ENCODE measurements at regions not wholly inside any gene's neighbourhood (a gene's known extent, or its start where the extent isn't known, plus 50 kb on each side); places are given as distances from the start of the nearest gene placed in this dataset.
"Not testable (repeated sequence)": the region's sequence is repeated elsewhere in the genome, so short reads cannot be mapped to it uniquely, and the experiment has no call there.

- no peak for DNase-seq
Observed at GRCh38 chr4:97116511-97116910, 1026.8 kb downstream of the STPG2 start.

DNA sequence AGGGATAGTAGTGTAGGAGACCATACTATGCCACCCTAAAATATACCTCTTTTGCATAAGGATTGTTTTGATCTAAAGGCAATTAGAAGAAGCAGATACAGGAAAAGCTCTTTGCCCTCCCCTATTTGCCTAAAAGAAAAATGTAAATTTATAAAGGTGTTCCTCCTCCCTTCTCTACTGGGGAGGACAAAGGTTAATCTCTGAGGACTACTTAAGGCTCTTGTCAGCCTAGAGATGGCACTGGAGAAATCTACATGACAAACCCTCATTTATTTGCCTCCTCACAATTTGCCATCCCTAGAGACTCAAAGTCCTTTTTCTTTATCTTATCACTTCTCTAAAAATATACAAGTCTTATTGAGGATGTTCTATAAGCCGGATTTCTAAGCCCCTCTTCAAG lies 1021.8 kb downstream of the STPG2 start:
- no peak for DNase-seq

DNA sequence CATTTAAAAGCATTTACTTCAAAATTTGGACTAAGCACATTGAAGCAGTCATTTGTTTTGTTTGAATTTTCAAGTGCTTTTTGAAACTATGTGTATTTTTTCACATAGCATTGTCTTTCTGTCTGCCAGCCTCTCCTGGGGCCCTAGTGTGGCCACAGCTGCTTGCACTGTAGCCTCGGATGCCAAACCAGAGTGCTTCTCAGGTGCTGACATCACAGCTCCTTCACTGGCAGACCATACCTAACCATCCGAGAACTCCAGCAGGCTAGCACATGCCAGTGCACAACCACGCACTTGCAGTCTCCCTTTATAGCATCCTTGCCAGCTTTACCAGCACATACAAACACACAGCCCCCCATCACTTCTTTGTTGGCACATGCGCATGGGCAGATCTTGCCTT lies 1019.7 kb downstream of the STPG2 start:
- no peak for DNase-seq

DNA sequence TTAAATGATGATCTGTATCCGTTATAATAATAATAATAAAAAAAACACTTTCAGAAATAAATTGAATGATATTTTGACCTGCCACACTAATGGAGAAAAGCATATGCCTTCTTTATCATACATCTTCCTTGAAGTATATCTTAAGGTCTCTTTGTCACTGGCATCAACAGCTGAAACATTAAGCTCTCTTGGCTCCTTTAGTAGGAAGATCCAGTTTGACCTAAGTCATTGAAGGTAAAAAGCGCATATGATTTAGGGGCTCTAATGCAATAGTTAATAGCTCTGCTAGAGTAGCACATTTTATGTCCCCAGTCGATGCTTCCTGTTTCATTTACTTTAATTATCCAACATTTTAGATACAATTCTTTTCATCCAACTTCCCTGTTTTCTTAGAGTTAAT lies 1010.8 kb downstream of the STPG2 start:
- DNase-seq, result no peak

- no peak for DNase-seq
Observed at GRCh38 chr4:97134456-97134855, 1008.8 kb downstream of the STPG2 start.

- DNase-seq, result no peak
Observed at GRCh38 chr4:97139791-97140190, 1003.5 kb downstream of the STPG2 start.

DNA sequence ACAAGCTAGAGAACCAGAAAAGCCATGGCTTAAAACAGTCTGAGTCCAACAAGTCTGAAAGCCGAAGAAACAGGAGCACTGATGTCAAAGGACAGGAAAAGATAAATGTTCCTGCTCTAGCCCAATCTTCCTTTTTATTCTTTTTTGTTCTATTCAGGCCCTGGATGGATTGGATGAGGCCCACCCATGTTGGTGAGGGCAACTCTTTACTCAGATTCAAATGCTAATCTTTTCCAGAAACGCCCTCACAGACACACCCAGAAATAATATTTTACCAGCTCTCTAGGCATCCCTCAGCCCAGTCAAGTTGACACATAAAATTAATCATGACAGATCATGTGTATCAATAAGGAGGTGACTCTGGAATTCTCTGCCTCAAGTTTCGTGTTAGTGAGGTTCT lies 1002.7 kb downstream of the STPG2 start:
- no peak for DNase-seq

DNA sequence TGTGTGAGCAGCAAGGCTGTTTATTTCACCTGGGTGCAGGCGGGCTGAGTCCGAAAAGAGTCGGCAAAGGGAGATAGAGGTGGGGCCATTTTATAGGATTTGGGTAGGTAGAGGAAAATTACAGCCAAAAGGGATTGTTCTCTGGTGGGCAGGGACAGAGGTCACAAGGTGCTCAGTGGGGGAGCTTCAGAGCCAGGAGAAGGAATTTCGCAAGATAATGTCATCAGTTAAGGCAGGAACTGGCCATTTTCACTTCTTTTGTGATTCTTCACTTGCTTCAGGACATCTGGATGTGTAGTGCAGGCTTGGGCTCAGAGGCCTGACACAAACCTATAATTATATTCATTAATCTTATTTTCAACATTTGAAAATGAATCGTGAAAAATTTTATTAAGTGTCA lies 1001.9 kb downstream of the STPG2 start:
- DNase-seq, result not testable (repeated sequence)

DNA sequence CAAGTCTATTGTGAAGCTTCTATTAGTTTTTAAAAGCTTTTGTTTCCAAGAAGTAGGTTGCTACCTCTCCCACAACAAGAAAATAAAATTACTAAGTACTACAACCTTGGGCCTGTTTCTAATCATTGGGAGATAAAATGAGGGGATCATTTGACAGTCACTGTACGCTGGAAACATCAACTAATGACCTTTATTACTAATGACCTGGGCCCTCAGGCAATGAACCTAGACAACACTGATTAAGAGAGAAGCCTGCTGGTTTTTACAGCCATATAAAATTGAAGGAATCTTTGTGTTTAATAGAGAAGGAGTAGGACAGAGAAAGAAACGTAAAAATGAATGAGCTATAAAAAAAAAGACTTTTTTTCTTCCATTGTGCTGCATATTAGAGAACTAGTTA lies 1000.9 kb downstream of the STPG2 start:
- no peak for DNase-seq

DNA sequence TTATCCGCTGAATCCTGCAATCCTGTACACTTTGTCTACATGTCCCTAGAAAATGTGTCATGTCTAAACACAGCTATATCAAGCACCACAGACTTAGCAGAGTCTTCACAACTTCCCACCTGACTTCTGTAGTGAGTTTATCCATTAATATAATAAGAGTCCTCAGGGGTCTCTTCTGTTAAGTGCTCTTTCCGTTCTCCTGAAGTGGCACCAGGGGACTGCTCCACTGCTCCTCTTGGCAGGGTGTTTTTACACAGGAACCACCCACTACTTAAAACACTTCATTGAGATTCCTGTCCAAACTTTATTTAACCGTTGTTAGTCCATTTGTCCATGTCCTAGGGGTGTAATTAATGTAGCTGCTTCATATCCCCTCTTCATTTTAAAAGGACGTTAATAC lies 1000.4 kb downstream of the STPG2 start:
- DNase-seq, result no peak

DNA sequence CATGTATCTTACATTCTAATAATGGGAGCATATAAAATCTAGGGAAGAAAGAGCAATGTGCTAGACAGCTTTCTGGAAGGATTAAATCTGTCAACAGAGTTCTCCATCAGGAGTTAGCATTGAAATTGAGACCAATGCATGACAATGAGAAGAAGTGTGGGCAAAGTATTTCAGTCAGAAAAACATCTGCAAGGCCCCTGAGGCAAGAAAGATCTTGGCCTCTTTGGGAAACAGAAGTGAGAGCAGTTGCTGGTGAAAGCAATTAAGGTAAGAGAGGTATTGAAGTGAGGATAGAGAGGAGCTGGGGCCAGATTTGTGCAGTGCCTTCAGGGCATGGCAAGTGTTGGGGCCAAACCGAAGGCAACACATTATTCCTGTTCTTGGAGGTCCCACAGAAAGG lies 999.1 kb downstream of the STPG2 start:
- no peak for DNase-seq

- DNase-seq, result no peak
Observed at GRCh38 chr4:97150966-97151365, 992.3 kb downstream of the STPG2 start.

DNA sequence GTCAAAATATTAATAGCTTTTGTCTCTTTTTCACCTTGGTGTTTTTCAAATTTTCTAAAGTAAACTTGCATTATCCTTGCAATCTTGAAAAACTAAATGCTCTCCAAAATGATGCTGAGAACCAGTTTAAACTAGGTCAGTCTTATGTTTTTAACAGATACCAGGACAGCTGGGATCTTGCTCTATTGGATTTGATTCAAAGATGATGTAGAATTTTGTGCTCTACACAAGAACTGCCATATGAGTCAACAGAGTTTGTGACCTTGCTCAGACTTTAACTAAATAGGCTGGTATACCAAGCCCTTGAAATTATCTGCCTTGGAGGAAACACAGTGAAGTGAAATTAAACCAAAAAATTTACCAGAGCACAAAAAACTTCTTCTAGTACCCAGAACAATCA lies 991.1 kb downstream of the STPG2 start:
- no peak for DNase-seq

DNA sequence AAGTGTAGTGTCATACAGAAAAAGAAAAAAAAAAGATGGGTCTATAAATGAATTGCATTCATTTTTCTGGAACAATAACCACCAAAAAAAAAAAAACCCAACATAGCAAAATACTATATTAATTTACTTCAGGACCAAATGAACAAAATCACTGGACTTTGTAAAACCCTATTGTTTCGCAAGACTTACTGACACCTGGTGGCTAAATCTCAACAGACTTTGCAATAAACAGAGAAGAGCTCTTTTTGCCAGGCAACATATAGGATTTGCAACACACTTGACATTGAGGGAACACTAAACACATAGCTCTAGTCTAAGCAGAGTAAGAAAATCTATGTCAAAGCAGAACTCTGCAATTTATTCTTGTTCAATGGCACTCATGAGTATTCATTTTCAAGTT lies 990.2 kb downstream of the STPG2 start:
- DNase-seq, result no peak

- no peak for DNase-seq
Observed at GRCh38 chr4:97159625-97160024, 983.7 kb downstream of the STPG2 start.

GRCh38 chr4:97185233-97185632 lies 958.0 kb downstream of the STPG2 start:
- DNase-seq, result no peak

GRCh38 chr4:97197106-97197505 lies 946.2 kb downstream of the STPG2 start:
- DNase-seq, result no peak

DNA sequence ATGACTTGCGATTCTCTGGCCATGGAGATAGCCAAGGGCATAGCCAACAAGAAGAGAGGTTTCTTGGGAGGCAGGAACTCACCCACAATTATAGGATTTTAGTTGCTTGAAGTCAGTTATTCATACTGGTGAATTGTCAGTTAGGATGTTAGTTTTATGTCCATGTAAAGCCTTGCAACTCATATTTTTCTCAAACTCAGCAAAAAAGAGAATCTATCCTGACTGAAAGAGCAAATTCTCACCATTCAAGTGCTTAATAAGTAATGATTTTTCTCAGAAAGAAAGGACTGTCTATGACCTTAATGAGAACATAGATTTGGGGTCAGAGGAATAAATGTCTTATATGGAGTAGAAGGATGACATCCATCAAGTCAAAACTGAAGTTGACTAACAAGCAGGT lies 934.5 kb downstream of the STPG2 start:
- DNase-seq, result no peak

DNA sequence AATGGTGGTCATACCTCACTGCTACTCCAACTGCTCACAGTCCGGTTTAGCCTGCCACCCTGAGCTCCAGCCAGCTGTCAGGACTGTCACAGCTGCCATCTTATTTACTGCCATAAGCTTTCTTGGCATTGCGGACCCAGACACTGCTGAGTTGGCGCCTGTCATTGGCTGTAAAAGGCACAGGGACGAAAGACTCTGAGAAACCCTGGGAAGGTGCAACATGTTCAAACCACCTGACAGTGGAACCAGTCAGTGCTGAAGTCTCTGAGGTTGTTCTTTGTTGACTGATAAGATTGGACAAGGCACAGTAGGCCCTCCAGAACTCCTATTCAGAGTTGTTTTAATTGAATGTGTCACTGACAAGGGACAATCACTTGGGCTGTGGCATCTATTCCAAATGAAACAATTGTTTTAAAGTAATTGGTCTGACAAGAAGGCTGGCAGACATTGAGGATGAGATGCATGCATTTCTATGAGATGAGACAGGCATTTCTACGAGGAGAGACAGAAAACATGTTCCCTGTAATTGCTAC lies 927.8 kb downstream of the STPG2 start:
- no peak for DNase-seq

DNA sequence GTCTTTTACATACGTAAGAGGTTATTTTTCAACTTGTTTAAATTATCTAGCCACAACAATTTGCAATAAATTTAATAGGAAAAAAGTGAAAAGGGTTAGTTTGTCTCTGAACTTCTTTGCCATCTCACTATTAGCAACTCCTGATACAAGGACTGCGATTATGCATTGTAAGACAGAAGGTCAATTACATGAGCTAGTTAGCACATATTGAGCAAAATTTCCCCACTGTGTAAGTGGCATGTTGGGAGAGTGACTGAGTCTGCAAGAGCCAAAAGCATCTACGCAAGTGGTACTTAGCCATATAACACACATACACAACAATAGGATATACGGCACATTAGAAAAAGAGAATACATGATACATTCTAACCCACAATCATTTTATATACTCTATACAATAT lies 927.2 kb downstream of the STPG2 start:
- no peak for DNase-seq

GRCh38 chr4:97235521-97235920 lies 907.8 kb downstream of the STPG2 start:
- no peak for DNase-seq

GRCh38 chr4:97238956-97239666 lies 904.2 kb downstream of the STPG2 start:
- no peak for DNase-seq

GRCh38 chr4:97239667-97239997 lies 903.6 kb downstream of the STPG2 start:
- no peak for DNase-seq

- DNase-seq, result no peak
Observed at GRCh38 chr4:97252615-97253154, 890.6 kb downstream of the STPG2 start.

DNA sequence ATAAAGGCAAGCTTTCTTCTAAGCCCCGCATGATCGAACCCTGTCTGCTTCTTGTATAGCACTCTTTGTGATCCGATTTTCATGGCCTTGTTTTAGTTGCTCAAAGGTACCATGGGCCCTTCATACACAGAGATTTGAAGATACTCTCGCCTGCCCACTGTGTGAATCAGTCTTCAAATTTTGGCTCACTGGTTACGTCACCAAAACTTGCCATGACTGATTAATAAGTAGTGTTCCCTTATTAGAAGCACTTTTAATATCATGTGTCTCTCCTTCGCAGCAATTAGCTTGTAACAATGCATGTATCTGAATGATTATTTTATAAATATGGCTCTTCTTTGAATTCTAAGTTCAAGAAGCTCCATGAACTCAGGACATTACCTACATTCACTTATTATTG lies 880.5 kb downstream of the STPG2 start:
- DNase-seq, result no peak
